ENCODE measurements at regions not wholly inside any gene's neighbourhood (a gene's known extent, or its start where the extent isn't known, plus 50 kb on each side); places are given as distances from the start of the nearest gene placed in this dataset.

DNA sequence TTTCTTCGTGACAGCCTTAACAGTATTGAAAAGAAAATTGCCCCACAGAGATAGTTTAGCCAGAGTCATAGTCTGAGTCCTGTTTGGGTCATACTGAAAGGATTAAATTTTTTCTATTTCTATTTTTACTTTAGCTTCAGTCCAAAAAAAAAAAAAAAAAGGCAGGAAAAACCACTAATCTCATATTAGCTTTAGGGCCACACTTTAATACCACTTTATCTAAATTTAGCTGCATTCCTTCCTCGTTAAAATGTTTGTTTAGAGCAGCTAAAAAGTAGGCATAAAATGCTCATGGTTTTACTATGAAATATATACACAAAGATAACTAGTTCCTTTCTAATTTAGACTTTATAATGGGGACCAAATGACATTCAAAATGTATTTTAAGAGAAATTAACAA lies 216.5 kb upstream of the TMEM196 start:
- DNase-seq (ENCODE audit: low read depth, low spot score) = no peak
- Histone ChIP-seq H3K4me2 (ENCODE audit: insufficient read depth, low read length) (no peak overlapping the region), H3K4me1 (ENCODE audit: control insufficient read depth, extremely low read depth, insufficient read depth, low read length) (no peaks in the 10 kb centered on the region), H3K27me3 (ENCODE audit: control insufficient read depth in 2 of 2, insufficient read depth in 2 of 2, low read length in 2 of 2) (no peaks in the 10 kb centered on the region), H3K9ac (replicated peaks; ENCODE audit: extremely low read depth, insufficient read depth, low read length) (no peak overlapping the region), H3K4me3 (replicated peaks in 1 of 3; ENCODE audit: insufficient read depth in 1 of 3, low read depth in 1 of 3, low read length in 3 of 3) (no peak overlapping the region), H4K20me1 (replicated peaks; ENCODE audit: control insufficient read depth, extremely low read depth, insufficient read depth, low read length) (no peaks in the 10 kb centered on the region), H2AFZ (ENCODE audit: low read depth, low read length) (no peak overlapping the region), H3K79me2 (ENCODE audit: control insufficient read depth, insufficient read depth, low read length) (no peaks in the 10 kb centered on the region), H3K9me1 (replicated peaks; ENCODE audit: control insufficient read depth, extremely low read depth, insufficient read depth, low read length) (no peaks in the 10 kb centered on the region), H3K27ac (ENCODE audit: insufficient read depth, low read depth, low read length) (no peak overlapping the region), H3K36me3 (ENCODE audit: control insufficient read depth in 2 of 2, extremely low read depth in 1 of 2, insufficient read depth in 2 of 2, low read length in 2 of 2) (no peaks in the 10 kb centered on the region), H3K9me3 (replicated peaks; ENCODE audit: control insufficient read depth, insufficient read depth, low read length) (no peaks in the 10 kb centered on the region)
- no peak for FAIRE-seq
- ChIA-PET CTCF (interaction anchor here (1.0 kb wide), 1 partner anchor 609 kb away, joined by 4 read pairs; no protein-coding TSS in a partner anchor), POLR2A (interaction anchor here (0.7 kb wide), 1 partner anchor 284 kb away, joined by 3 read pairs; no protein-coding TSS in a partner anchor)
- dilution Hi-C loops (cut with MboI; ENCODE audit: extremely low pct_ligation_motif_present, low sequenced_read_pairs) (no loop called here), intact Hi-C loops (cut with micrococcal nuclease) (no loop called here)
- BruUV-seq (replicated peaks) = no TSS peak
- TF ChIP-seq FOS (IDR thresholded peaks at IDR 0.05; ENCODE audit: borderline replicate concordance, insufficient read depth, low read length) (no peak), POLR2A (IDR thresholded peaks at IDR 0.05; ENCODE audit: low read depth, low read length) (no peak), GATA2 (IDR thresholded peaks at IDR 0.05; ENCODE audit: insufficient read depth, insufficient read length, low read depth, low read length) (no peak), JUN (IDR thresholded peaks at IDR 0.05; ENCODE audit: borderline replicate concordance, insufficient read depth, insufficient read length, low read depth) (no peak)
- TF ChIP-seq, protein P1, sequence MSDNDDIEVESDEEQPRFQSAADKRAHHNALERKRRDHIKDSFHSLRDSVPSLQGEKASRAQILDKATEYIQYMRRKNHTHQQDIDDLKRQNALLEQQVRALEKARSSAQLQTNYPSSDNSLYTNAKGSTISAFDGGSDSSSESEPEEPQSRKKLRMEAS (IDR thresholded peaks at IDR 0.05; ENCODE audit: insufficient read depth, insufficient read length) = no peak

- BruUV-seq (replicated peaks) = no TSS peak
- TF ChIP-seq POLR2A (IDR thresholded peaks at IDR 0.05; ENCODE audit: low read depth, low read length) (no peak), CTCF (IDR thresholded peaks at IDR 0.05; ENCODE audit: extremely low read depth in 1 of 2, insufficient read depth in 1 of 2, low read depth in 1 of 2, low read length in 2 of 2) (no peak), POLR2AphosphoS5 (IDR thresholded peaks at IDR 0.05; ENCODE audit: insufficient read depth, low read depth, low read length) (no peak), MYC (IDR thresholded peaks at IDR 0.05; ENCODE audit: low read depth, low read length) (no peak), JUN (IDR thresholded peaks at IDR 0.05; ENCODE audit: borderline replicate concordance, insufficient read depth, insufficient read length, low read depth) (no peak), FOS (IDR thresholded peaks at IDR 0.05; ENCODE audit: borderline replicate concordance, insufficient read depth, low read length) (no peak), EZH2 (IDR thresholded peaks at IDR 0.05; ENCODE audit: borderline replicate concordance, low read depth, low read length, severe bottlenecking) (no peak), GATA2 (IDR thresholded peaks at IDR 0.05; ENCODE audit: insufficient read depth, insufficient read length, low read depth, low read length) (no peak)
- TF ChIP-seq, protein P1 (IDR thresholded peaks at IDR 0.05; ENCODE audit: insufficient read depth, insufficient read length) = no peak
- ChIA-PET POLR2A (no interaction called here), CTCF (no interaction called here)
- dilution Hi-C loops (cut with MboI; ENCODE audit: extremely low pct_ligation_motif_present, low sequenced_read_pairs) (no loop called here), intact Hi-C loops (cut with micrococcal nuclease) (no loop called here)
- no peaks in the 10 kb centered on the region for H3K9me3 ChIP-seq (replicated peaks; ENCODE audit: control insufficient read depth, insufficient read depth, low read length)
- no peak overlapping the region for H3K4me3 ChIP-seq (replicated peaks in 1 of 3; ENCODE audit: insufficient read depth in 1 of 3, low read depth in 1 of 3, low read length in 3 of 3)
- DNase-seq (ENCODE audit: low read depth, low spot score) (no peak), FAIRE-seq (no peak)
- H3K9me1 ChIP-seq (replicated peaks; ENCODE audit: control insufficient read depth, extremely low read depth, insufficient read depth, low read length) = no peaks in the 10 kb centered on the region
- no peaks in the 10 kb centered on the region for H3K4me1 ChIP-seq (ENCODE audit: control insufficient read depth, extremely low read depth, insufficient read depth, low read length)
- no peaks in the 10 kb centered on the region for H4K20me1 ChIP-seq (replicated peaks; ENCODE audit: control insufficient read depth, extremely low read depth, insufficient read depth, low read length)
- H3K9ac ChIP-seq (replicated peaks; ENCODE audit: extremely low read depth, insufficient read depth, low read length) = no peak overlapping the region
- H2AFZ ChIP-seq (ENCODE audit: low read depth, low read length) = no peak overlapping the region
- no peak overlapping the region for H3K27ac ChIP-seq (ENCODE audit: insufficient read depth, low read depth, low read length)
- H3K27me3 ChIP-seq (ENCODE audit: control insufficient read depth in 2 of 2, insufficient read depth in 2 of 2, low read length in 2 of 2) = no peaks in the 10 kb centered on the region
- no peaks in the 10 kb centered on the region for H3K36me3 ChIP-seq (ENCODE audit: control insufficient read depth in 2 of 2, extremely low read depth in 1 of 2, insufficient read depth in 2 of 2, low read length in 2 of 2)
- H3K4me2 ChIP-seq (ENCODE audit: insufficient read depth, low read length) = no peak overlapping the region
- no peaks in the 10 kb centered on the region for H3K79me2 ChIP-seq (ENCODE audit: control insufficient read depth, insufficient read depth, low read length)
These were observed 215.4 kb upstream of the TMEM196 start for GRCh38 chr7:19988860-19989259.
